LNCaP clone FGC (cell line): ENCODE measurements at regions not wholly inside any gene's neighbourhood (a gene's known extent, or its start where the extent isn't known, plus 50 kb on each side); places are given as distances from the start of the nearest gene placed in this dataset.
"Not testable (repeated sequence)": the region's sequence is repeated elsewhere in the genome, so short reads cannot be mapped to it uniquely, and the experiment has no call there.

Source experiments
- DNase-seq: peaks from one replicate; pipeline ENCODE4 v3.0.0-alpha.2; 2011; ENCODE audit warnings: low read depth
- H3K4me3 ChIP-seq: 2 replicates; pipeline ENCODE4 v1.5.1; 2011; ENCODE audit warnings: mild to moderate bottlenecking, low read depth, low read length, control low read depth
- TF ChIP-seq, protein P1 (sequence below): IDR thresholded peaks from 2 replicates; pipeline ENCODE4 v1.5.1; 2012; ENCODE audit warnings: mild to moderate bottlenecking; ENCODE audit not compliant: control insufficient read depth, insufficient read depth; ENCODE audit errors: extremely low read depth

DNA sequence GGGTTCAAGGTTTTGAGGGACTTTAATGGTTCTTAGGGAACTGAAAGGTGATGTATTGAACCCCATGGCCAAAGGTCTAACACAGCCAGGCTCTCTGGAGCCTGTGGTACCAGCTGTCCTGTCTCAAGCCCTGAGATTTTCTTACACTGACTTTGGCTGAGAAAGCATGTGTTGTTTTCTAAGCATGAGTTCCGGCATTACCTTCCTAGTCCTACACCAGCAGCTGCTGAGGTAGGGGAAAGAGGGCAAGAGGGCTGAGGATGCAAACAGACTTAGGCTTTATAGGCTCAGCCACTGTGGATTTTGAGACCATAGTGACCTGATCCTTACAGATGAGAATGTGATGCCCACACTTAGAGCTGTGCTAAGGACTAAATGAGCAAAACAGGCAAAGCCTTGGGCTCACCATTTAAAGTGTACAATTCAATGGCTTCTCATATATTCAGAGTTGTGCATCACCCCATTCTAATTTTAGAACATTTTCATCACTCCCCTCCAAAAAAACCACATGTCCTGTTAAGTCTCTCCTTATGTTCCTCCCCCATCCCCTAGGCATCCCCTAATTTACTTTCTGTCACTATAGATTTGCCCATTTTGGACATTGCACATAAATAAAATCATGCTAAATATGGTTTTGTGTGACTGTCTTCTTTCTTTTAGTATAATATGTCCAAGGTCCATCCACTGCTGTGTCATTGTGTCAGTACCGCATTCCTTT, 99.7 kb upstream of the OTOS start:
- no peak overlapping the region for H3K4me3 ChIP-seq
- no peak for DNase-seq
- TF ChIP-seq, protein P1, sequence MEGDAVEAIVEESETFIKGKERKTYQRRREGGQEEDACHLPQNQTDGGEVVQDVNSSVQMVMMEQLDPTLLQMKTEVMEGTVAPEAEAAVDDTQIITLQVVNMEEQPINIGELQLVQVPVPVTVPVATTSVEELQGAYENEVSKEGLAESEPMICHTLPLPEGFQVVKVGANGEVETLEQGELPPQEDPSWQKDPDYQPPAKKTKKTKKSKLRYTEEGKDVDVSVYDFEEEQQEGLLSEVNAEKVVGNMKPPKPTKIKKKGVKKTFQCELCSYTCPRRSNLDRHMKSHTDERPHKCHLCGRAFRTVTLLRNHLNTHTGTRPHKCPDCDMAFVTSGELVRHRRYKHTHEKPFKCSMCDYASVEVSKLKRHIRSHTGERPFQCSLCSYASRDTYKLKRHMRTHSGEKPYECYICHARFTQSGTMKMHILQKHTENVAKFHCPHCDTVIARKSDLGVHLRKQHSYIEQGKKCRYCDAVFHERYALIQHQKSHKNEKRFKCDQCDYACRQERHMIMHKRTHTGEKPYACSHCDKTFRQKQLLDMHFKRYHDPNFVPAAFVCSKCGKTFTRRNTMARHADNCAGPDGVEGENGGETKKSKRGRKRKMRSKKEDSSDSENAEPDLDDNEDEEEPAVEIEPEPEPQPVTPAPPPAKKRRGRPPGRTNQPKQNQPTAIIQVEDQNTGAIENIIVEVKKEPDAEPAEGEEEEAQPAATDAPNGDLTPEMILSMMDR: no peak

DNA sequence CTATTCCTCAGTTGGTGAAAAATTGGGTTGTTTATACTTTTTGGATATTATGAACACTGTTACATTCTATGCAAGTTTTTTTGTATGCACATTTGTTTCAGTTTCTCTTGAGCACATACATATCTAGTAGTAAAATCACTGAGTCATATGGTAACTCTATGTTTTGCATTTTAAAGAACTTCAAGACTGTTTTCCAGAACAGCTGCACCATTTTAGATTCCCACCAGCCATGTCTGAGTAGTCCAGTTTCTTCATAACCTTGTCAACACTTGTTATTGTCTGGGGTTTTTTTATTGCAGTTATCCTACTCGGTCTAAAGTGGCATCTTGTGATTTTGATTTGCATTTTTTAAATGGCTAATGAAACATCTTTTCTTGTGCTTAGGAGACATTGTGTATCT, 100.3 kb upstream of the OTOS start:
- H3K4me3 ChIP-seq: no peak overlapping the region
- DNase-seq: no peak
- TF ChIP-seq, protein P1: no peak

DNA sequence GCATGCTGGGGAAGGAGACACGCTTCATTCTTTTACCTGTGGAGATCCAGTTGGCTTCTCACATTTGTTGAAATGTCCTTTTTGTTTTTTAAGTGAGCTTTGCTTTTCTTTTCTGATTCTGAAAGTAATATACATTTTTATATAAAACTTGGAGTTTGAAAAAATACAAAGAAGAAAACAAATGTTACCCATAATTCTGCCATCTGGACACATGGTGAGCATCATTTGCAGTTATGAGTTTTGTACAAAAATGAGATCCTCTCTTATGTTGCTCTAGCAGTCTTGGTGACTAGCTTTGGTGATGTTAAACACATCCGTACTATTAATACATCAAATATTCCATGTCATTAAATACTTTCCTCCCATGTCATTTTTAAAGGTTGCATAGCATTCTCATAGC, 101.1 kb upstream of the OTOS start:
- TF ChIP-seq, protein P1: no peak

DNA sequence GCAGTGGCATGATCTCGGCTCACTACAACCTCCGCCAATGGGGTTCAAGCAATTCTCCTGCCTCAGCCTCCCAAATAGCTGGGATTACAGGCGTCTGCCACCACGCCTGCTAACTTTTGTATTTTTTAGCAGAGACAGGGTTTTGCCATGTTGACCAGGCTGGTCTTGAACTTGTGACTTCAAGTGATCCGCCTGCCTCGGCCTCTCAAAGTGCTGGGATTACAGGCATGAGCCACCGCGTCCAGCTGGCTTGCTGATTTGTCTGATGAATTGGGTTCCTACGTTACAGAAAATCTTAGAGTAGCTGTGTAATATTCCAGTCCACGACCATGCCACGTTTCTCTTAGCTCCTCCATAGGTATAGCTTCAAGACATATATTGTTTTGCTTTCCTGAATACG, 102.6 kb upstream of the OTOS start:
- H3K4me3 ChIP-seq, DNase-seq: not testable (repeated sequence)

More for the DNA sequence above, 101.1 kb upstream of the OTOS start:
- no peak for DNase-seq
- H3K4me3 ChIP-seq: no peak overlapping the region

DNA sequence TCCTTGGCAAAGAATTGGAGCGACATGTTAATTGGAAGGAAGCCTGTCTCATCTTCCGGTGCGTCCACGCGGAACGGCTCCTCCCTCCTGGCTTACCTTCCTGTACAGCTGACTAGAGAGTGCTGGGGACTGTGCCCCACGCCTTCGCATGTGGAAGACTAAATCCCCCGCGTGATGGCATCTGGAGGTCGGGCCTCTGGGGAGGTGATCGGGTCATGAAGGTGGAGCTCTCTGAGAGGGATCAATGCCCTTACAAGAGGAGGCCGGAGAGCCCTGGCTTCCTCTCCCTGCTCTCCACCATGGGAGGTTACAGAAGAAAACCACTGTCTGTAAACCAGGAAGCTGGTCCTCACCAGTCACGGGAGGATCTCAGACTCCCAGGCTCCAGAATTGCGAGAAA, 104.1 kb upstream of the OTOS start:
- TF ChIP-seq, protein P1: no peak
- DNase-seq: no peak
- H3K4me3 ChIP-seq: no peak overlapping the region

DNA sequence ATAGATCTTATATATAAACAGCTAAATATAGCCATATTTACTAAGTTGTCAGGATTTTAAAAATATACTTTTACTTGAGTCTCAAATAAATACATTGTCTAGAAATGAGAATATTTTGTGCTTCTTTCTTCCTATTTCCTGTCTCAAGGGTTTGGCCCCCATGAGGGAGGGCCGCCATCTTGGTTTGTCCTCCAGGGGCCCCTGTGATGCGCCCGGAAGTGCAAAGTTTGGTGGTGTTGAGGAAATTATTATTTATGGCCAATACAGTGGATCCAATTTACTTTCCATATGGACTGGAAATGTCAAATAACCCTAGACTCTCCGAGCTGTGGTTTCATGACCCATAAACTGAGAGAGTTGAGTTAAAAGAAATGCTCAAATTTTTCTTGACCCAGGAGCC, 104.7 kb upstream of the OTOS start:
- TF ChIP-seq, protein P1: no peak
- no peak overlapping the region for H3K4me3 ChIP-seq
- DNase-seq: no peak

DNA sequence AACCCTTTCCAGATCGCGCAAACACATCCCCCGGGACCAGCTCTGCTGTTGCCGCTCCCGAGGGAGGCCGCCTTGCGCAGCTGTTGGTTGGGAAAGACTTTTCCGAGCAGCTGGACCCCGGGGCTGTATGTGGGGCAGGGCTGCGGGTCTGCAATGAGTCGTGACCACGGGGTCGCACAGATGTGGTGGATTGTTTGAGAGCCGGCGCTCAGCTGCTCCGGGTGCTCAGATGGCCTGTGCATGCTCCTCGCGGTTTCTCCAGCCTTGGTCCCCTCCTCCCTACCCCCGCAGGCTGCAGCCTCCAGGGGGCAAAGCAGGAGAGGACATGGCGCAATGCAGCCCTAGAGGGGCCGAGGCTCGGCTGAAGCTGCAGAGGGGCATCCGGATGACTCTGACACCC, 105.2 kb upstream of the OTOS start:
- no peak for DNase-seq
- TF ChIP-seq, protein P1: no peak
- H3K4me3 ChIP-seq: no peak overlapping the region
